Posterior vena cava (tissue), 2 donors: ENCODE measurements at regions not wholly inside any gene's neighbourhood (a gene's known extent, or its start where the extent isn't known, plus 50 kb on each side); places are given as distances from the start of the nearest gene placed in this dataset.

Source experiments
- DNase-seq: peaks from one replicate; pipeline ENCODE4 v3.0.0-alpha.2; 2020; ENCODE audit warnings: low spot score
- intact Hi-C, 2 donors: fragments of 100-400 bp; cut with DNase I; formaldehyde crosslinking; loops; one replicate each; pipeline versions ENCODE4 v1.14.1 to v1.14.2; 2022 to 2023
- donor health status: DM: yes; HTN: yes; CAD: no.
- donor health status: DM: yes; HTN: yes; CAD: no.

DNA sequence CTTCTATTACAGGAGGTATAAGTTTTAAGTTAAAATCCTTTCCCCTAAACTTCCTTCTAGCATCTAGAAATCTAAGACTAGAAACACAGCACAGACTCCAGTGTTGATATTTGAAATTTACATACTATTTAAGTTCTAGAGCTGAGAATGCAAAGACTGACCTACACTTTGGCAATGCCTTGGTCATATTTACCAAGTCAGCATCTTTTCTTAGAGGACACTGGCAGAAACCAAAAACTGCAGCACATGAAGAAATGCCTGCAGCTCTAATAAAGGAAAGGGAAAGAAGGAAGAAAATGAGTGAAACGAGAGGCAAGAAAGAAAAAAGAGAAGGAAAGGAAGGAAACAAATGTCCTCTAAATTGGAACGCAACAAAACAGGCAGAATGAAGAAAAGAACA is 443.7 kb upstream of the RASGEF1B start:
- intact Hi-C loops = no loop called here
- no peak for DNase-seq

- intact Hi-C loops = no loop called here
- DNase-seq = no peak
Measured at GRCh38 chr4:81914623-81915022, 442.9 kb upstream of the RASGEF1B start.

DNA sequence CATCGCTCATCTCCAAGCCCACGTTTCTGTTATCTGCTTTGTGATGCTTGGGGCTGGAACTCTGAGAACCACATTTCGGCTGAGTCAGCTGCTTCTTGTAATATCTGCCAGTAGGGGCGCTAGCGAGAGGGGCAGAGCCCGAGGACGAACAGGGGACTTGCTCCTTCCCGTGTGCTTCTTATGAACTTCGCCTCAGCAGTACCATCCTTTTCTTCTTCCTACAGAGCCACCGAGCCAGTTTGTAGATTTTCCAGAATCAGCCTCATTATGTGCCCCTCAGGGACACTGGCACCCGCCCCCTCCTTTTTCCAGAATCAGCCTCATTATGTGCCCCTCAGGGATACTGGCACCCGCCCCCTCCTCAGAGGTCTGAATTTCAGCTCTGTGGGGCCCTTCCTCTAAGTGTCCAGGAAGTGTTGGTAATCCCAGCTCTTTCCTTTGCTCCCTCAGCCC is 441.7 kb upstream of the RASGEF1B start:
- no peak for DNase-seq
- intact Hi-C loops = no loop called here

GRCh38 chr4:81912376-81913030 is 440.8 kb upstream of the RASGEF1B start:
- intact Hi-C loops = no loop called here
- no peak for DNase-seq

- intact Hi-C loops = no loop called here
- DNase-seq = no peak
Measured at GRCh38 chr4:81906905-81907304, 435.2 kb upstream of the RASGEF1B start.

- no peak for DNase-seq
- intact Hi-C loops = no loop called here
Measured at GRCh38 chr4:81905971-81906370, 434.3 kb upstream of the RASGEF1B start.

- no peak for DNase-seq
- intact Hi-C loops = no loop called here
Measured at GRCh38 chr4:81904121-81904520, 432.4 kb upstream of the RASGEF1B start.

DNA sequence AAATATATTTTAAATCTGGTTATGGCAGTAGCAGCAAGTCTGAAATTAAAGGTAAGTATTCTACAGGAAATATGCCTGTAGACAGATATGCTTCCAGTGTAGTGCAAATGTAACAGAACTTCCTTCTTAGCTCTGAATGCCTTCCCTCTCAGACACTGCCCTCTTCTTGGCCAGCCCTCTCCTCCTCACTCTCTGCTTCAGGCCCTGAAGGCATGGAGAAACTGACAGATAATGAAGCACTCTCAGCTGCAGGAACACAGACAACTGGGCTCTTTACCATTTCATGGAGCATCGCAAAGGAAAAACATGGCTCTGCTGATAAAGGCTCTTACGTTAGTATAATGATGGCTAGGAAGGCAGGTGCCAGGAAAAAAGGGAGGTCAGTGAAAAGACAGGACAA is 431.5 kb upstream of the RASGEF1B start:
- intact Hi-C loops = no loop called here
- DNase-seq = no peak

DNA sequence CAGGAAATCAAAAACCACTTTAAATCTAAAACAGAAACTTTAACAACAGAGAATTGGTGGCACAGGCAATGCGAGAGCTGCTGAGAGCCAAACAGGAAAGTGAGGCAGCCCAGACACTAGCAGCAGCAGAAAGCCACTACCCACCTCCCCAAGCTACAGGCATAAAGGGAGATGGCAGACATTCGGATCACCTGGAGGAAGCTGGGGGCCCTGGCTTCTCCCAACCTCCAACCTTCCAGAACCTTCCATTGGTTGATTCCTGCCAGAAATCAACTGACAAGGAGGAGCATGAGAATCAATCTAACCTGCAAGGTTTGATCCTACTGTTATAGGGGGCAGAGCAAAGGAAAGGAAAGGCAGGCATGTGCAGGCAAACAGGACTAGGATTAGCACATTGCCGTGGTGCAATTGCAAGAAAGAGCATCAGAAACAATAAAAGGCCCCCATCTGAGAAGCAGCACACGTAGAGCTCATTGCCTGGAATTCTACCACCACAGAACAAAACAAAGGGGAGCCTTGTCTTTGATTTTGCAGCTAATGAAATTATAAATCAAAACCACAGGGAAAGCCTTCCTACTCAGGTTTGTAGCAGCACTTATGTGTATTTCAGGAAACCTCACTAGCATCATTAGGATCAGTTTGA is 427.3 kb upstream of the RASGEF1B start:
- intact Hi-C loops = no loop called here
- DNase-seq = no peak

DNA sequence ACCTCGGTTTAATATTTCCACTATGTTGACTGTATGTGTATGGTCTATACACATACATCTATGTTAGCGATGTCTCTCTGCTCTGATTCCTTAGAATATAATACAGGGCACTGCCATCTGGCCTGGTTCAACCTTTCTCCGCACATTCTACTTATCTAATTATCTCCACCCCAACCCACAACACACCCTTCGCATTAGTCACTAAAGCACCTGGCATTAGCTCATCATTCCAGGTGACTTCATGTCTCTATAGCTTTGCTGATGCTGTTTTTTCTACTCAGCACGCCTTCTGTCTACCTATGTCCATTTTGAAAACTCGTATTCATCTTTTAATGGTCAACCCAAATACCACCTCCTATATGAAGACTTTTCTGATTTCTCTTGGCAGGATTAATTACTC is 425.2 kb upstream of the RASGEF1B start:
- intact Hi-C loops = no loop called here
- DNase-seq = no peak

- intact Hi-C loops = no loop called here
- DNase-seq = no peak
Measured at GRCh38 chr4:81891005-81891996, 419.6 kb upstream of the RASGEF1B start.

DNA sequence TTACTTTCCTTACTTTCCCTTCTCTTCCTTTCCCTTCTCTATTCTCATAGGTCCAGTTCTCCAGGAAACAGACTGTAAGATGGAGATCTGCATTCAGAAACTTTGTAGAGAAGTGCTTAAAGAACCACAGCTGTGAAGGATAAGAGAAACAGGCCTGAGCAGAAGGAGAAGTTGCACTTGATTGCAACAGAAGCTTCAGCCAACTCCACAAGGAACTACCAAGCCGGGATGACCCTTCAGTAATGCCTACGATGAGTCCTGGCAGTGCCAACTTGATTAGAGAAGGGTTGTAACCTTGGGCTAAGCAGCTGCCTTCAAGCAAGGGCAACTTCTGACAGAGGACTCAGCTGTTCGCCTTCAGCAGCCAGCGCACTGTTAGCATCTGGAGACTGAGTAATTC is 413.3 kb upstream of the RASGEF1B start:
- no peak for DNase-seq
- intact Hi-C loops = no loop called here

DNA sequence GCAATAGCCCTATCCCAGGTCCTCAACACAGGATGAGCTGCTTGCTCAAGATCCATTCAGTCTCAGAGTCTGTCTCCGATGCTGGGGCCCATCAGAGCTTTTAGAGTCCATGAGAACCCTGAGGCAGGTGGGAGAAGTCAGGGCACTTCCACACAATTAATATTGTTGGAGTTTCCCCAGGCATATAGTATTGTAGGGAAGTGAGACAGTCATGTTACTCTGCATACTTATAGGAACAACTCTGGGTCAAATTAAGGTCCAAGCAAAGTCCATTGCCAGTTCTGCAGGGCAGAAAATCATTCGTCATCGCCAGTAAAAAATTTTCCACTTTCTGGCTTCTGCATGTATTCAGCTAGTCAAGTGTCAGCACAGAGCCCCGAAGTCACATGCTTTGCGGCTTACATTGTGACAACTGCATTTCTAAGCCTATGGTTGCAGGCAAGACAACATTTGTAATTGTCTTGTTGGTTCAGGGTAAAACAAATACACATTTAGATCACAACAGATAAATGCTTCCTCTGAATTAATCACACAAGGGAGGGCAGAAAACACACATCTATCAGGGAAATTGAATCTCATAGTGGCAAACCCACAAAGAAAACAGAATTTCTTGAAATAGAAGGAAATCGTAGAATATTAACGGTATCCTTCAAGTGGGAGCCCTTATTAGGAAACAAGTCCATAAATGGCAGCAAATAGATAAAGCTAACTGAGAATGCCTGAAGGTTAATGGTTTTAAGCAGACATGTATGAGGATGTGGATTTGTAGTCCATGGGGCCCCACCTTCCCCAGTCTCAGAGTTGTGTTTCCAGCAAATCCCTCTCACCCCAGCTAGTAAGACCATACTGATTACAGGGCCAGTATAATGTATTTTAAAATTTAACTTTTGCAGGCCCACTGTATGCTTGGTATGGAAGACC is 412.1 kb upstream of the RASGEF1B start:
- DNase-seq = no peak
- intact Hi-C loops = no loop called here

- DNase-seq = no peak
- intact Hi-C loops = no loop called here
Measured at GRCh38 chr4:81883004-81883403, 411.3 kb upstream of the RASGEF1B start.

DNA sequence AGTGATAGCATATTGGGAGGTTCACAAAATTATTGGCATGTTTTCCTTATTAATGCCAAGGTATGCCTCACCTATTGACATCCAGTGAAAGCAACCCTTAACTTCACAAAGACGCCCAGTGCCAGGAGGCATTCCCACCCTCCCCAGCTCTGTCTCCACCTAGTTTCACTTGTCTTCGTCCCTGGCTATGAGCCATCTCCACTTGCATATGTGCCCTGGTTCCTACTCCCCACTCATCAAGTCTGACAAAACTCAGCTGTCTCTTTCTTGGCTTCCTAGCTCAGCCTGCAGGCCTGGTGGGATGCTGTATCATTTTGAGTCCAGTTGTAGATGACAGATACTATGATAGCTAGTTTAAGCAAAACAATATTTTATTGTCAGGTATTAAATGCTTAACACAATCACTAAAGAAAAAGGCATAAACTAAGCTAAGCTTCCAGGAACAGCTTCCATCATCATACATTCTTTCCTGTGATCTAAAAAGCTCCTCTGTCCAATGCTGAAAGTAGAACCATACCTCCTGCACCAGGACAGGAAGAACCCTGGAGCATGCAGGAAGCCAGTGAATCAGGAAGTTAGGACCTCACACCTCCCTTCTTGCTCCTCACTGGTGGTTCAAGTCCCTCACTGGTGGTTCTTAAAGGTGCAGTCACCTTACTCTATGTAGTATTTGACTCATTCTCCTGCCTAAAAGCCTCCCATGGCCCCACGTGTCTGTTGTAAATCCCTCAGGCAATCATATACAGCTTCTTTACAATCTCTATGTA is 410.3 kb upstream of the RASGEF1B start:
- intact Hi-C loops = no loop called here

DNA sequence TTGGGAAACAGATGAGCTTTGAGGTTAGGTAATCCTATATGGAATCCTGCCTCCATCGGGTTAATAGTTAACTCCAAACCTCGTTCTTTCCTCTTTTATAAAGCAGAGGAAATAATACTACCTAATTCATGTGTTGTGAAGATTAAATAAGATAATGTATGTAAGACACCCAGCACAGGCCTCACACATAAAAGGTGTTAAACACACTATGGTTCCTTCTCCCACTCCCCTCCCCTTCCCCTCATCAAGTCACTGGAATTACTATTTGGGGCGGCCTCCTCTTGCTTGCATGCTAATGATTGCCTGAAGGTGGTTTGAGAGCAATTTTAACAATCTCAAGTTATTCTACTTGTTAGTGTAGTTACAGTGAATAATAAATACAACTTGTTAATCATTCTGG is 404.4 kb upstream of the RASGEF1B start:
- no peak for DNase-seq
- intact Hi-C loops = no loop called here

More for the DNA sequence above, 410.3 kb upstream of the RASGEF1B start:
- DNase-seq = no peak

DNA sequence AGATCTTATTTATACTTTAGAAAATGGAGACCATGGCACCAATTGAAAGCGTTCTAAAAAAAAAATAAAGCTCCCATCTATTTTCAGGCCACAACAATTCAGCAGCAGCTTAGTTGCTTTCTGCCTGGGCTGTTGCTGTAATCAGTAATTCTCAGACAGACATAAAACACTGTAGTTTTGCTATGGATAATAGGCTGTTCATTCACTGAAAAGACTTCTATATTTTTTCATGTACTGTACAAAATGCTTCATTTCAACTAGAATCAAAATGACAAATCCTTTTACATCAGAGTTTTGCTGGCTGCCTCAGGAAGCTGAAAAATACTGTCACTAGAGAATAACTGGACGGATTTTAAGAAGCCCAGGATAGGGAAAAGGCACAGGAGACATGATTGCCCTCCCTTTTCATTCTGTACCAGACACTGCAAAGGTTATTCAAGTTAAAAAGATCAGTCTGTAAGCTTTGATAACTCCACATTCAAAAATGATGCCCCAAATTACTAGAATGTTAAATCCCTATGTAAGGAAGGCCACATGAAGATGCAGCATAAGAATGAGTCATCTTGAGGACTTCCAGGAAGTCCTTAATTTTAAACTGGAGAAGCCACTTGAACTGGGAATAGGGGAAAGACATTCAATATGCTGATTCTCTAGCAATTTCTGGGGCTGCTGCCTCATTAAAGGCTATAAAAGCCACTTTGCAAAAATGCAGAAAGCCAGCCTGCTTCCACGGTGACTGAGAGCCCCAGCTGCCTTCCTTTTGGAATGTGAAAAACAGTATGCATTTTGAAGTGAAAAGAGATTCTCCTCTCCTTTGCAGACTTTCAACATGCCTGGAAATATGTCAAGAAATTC is 403.2 kb upstream of the RASGEF1B start:
- intact Hi-C loops = no loop called here
- no peak for DNase-seq

DNA sequence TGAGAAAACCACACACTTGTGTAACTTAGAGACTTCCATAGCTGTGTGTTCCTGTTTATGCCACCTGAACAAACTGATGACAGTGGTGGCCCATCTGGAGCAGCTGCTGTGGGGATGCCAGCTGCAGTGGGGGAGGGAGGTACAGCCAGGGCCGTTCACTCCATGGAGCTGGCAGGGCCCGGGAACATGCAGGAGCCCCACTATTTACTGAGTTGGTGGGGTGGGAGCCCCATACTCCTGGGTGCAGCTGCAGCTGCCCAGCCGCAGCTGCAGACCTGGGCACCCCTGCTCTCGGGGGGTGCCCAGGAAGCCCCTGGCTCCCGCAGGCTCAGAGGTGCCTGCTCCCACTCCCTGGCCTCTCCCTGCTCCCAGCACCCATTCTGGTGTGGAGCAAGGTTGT is 398.6 kb upstream of the RASGEF1B start:
- intact Hi-C loops = no loop called here
- no peak for DNase-seq
